GM12873 (cell line): ENCODE measurements at regions not wholly inside any gene's neighbourhood (a gene's known extent, or its start where the extent isn't known, plus 50 kb on each side); places are given as distances from the start of the nearest gene placed in this dataset.

Source experiments
- TF ChIP-seq, protein P1 (sequence below): IDR thresholded peaks from 2 replicates; pipeline ENCODE4 v1.5.1; 2012; ENCODE audit warnings: low read depth, mild to moderate bottlenecking, moderate library complexity, low read length, control low read depth; ENCODE audit not compliant: insufficient read depth; ENCODE audit errors: missing control alignments

DNA sequence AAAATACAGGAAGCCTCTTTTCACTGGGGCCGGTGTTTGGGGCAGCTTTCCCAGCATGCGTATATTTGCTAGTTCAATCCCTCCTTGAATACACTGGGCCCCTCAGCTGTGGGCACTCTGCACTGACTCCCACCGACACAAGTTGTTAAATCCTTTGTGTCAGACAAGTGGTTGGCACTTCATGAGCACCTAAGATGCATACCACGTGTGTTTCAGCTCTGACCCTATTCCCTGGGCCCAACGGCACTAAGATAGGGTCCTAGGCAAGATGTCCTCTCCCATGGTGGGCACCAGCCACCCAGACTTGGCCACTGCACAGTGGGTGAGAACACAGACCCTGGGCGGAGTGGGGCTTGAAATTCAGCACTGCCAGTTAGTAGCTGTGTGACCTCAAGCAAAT lies 173.8 kb downstream of the BCL11B start:
- TF ChIP-seq, protein P1, sequence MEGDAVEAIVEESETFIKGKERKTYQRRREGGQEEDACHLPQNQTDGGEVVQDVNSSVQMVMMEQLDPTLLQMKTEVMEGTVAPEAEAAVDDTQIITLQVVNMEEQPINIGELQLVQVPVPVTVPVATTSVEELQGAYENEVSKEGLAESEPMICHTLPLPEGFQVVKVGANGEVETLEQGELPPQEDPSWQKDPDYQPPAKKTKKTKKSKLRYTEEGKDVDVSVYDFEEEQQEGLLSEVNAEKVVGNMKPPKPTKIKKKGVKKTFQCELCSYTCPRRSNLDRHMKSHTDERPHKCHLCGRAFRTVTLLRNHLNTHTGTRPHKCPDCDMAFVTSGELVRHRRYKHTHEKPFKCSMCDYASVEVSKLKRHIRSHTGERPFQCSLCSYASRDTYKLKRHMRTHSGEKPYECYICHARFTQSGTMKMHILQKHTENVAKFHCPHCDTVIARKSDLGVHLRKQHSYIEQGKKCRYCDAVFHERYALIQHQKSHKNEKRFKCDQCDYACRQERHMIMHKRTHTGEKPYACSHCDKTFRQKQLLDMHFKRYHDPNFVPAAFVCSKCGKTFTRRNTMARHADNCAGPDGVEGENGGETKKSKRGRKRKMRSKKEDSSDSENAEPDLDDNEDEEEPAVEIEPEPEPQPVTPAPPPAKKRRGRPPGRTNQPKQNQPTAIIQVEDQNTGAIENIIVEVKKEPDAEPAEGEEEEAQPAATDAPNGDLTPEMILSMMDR = no peak

DNA sequence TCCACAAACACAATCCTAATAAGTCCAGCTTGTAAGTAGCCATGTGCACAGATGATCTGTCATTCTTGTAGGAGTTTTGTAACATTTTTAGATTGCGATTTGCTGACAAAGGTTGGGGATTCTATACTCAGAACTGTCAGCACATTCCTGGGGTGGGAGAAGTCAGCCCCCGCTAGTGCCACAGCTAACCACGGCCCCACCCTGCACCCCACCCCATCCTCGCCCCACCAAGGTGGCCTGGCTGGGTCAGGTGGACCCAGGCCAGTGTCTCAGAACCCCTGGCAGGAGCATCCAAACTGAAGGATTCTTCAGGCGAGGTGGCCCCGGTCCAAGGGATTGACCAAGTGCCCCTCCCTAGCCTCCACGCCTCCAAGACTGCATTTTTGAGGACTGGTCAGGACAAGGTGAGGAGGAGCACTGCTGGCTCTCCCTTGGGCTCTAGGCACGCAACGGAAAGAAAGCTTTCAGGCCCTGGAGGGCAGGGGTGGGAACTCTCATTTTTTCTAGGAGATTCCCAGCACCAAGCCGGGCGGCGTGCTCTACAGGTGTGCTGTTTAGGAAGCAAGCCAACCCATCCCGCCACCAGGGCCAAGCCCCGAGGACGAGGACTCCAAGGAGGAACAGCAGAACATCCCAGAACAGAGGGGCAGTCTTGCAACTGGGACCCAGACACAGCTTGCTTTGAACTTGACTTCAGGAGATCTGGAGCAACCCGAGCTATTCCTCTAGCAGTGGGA lies 172.8 kb downstream of the BCL11B start:
- TF ChIP-seq, protein P1 = no peak

DNA sequence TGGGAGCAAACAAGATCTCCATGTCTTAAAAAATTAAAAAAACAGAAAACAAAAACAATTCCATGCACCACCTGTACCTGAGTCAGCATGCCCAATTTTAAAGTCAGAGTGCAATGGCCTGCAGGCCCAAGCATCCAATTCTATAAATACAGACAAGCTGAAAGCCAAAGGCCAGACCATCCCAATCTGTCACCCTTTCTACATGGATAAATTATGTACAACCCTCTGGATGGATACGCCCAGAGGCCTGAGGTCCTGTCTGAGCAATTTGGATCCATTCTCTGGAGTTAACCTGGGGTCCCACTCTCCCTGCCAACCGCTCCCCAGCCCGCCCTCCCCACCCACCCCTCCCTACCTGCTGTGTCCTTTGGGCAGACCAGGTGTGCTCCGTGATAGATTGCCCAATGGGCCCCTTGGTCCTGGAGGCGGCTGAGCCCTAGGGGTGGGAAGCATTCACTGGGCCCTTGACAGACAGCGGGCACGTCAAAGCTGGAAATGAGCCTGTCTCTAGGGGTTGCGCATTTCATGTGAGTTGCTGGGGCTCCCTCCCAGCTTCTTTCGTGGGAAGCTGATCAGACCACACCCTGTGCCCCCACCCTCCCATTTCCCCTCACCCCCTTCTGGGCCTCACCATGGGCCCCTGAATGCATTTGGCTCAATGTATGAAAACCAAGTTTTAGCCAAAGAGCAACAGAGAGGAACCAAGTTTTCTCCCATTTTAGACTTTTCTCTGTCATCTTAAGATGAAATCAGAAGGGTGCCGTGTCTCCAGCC lies 171.3 kb downstream of the BCL11B start:
- TF ChIP-seq, protein P1 = no peak

DNA sequence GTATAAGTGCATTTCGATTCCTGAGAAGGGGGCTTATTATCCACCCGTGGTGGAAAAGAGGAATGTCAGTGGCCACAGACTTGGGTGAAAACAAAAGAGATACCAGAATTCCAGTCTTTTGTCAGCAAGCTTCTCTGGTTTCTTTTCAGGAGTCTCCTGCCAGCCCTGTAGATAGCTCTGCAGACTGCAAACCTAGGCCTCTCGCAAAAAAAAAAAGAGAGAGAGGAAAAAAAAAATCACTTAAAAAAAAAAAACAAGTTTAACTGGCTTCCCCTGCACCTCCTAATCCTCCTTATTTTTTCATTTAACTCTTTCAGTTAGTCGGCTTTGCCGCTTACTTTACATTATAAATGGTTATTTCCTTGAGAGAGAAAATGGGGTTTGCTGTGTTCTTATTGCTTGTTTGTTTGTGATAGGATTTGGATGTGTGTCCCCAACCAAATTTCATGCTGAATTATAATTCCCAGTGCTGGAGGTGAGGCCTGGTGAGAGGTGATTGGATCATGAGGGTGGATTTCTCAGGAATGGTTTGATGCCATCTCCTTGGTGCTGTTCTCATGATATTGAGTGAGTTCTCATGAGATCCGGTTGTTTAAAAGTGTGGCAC lies 170.0 kb downstream of the BCL11B start:
- TF ChIP-seq, protein P1 = no peak

DNA sequence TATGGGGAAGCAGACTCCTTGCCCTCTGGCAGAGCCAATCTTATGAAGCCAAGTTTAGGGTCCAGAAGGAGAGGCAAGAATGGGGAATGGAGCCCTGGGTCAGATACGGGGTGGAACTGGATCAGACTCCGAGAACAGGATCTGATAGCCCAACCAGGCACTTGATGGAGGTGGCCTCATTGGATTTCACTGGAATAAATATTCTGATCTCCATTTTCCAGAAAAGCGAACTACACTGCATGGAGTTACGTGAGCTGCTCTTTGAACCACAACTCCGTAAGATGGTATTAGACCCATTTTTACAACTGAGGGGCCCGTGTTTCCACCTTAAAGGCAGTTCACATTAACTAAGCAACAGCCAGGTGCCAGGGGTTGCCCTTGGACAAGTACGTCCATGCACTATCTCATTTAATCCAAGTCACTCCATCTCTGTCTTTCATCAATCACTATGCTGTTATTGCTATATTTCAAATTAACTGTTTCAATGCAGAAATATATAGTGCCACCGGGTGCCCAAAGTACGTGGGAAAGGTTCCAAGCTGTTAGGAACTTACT lies 155.2 kb downstream of the BCL11B start:
- TF ChIP-seq, protein P1 = no peak

DNA sequence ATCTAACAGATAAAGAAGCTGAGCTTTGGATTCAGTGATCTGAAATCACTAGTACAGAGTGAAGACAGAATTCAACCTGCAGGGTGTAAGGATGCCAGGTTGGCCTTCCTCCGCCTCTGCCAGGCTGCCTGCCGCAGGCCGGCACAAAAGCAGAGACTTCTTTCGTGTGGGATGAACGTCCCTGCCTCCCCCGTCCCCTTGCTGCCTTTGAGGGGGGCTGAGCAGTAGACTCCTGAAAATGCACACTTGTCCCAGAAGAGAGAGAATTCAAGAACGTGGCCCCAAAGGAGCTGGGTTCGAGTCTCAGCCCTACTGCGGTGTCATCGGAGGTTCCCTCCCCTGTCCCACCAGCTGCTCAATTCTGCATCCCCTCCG lies 154.3 kb downstream of the BCL11B start:
- TF ChIP-seq, protein P1 = no peak
